ENCODE measurements at regions not wholly inside any gene's neighbourhood (a gene's known extent, or its start where the extent isn't known, plus 50 kb on each side); places are given as distances from the start of the nearest gene placed in this dataset.

- TF ChIP-seq, protein P1, sequence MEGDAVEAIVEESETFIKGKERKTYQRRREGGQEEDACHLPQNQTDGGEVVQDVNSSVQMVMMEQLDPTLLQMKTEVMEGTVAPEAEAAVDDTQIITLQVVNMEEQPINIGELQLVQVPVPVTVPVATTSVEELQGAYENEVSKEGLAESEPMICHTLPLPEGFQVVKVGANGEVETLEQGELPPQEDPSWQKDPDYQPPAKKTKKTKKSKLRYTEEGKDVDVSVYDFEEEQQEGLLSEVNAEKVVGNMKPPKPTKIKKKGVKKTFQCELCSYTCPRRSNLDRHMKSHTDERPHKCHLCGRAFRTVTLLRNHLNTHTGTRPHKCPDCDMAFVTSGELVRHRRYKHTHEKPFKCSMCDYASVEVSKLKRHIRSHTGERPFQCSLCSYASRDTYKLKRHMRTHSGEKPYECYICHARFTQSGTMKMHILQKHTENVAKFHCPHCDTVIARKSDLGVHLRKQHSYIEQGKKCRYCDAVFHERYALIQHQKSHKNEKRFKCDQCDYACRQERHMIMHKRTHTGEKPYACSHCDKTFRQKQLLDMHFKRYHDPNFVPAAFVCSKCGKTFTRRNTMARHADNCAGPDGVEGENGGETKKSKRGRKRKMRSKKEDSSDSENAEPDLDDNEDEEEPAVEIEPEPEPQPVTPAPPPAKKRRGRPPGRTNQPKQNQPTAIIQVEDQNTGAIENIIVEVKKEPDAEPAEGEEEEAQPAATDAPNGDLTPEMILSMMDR (IDR thresholded peaks at IDR 0.05): peak in 1 of 3 donors; percentile 38
- no peak for TF ChIP-seq POLR2A (IDR thresholded peaks at IDR 0.05)
Observed at GRCh38 chr2:18378020-18378653, 182.3 kb downstream of the RDH14 start.
